Mesenchymal stem cell (in vitro differentiated cells and primary cell): ENCODE measurements at regions not wholly inside any gene's neighbourhood (a gene's known extent, or its start where the extent isn't known, plus 50 kb on each side); places are given as distances from the start of the nearest gene placed in this dataset.
A peak's percentile ranks its signal among the peaks of the same experiment; 100 is the strongest.

Source experiments
- DNase-seq: peaks from one replicate; pipeline ENCODE4 v3.0.0-alpha.2; 2013
- H2AFZ ChIP-seq: one replicate; pipeline ENCODE4 v1.6.1; 2013; ENCODE audit warnings: low read depth, mild to moderate bottlenecking, control low read depth, inconsistent platforms, low read length, moderate library complexity
- H2AK5ac ChIP-seq: 2 replicates; pipeline ENCODE4 v1.6.1; 2013; ENCODE audit warnings: low read length, moderate library complexity, mild to moderate bottlenecking, inconsistent platforms; ENCODE audit not compliant: severe bottlenecking
- H2BK120ac ChIP-seq: one replicate; pipeline ENCODE4 v1.6.1; 2013; ENCODE audit warnings: low read depth, mild to moderate bottlenecking, inconsistent platforms, low read length, moderate library complexity
- H2BK12ac ChIP-seq, 2 experiments: one replicate each; pipeline ENCODE4 v1.6.1; 2013; ENCODE audit warnings: inconsistent platforms in 2 of 2, low read length in 2 of 2, mild to moderate bottlenecking in 2 of 2, moderate library complexity in 2 of 2, control low read depth in 1 of 2
- H2BK15ac ChIP-seq: one replicate; pipeline ENCODE4 v1.6.1; 2013; ENCODE audit warnings: mild to moderate bottlenecking, low read depth, inconsistent platforms; ENCODE audit not compliant: poor library complexity, severe bottlenecking
- H2BK5ac ChIP-seq: 2 replicates; pipeline ENCODE4 v1.6.1; 2013; ENCODE audit warnings: low read depth, mild to moderate bottlenecking, low read length, control low read depth, inconsistent platforms; ENCODE audit not compliant: poor library complexity, severe bottlenecking
- H3K14ac ChIP-seq, 2 experiments: one replicate each; pipeline ENCODE4 v1.6.1; 2013; ENCODE audit warnings: inconsistent platforms in 2 of 2, low read length in 2 of 2, control low read depth in 1 of 2, mild to moderate bottlenecking in 1 of 2, moderate library complexity in 1 of 2
- H3K18ac ChIP-seq, 2 experiments: one replicate each; pipeline ENCODE4 v1.6.1; 2013; ENCODE audit warnings: inconsistent platforms in 2 of 2, low read length in 2 of 2, control low read depth in 1 of 2, low read depth in 1 of 2, mild to moderate bottlenecking in 1 of 2
- H3K23ac ChIP-seq, 2 experiments: one replicate each; pipeline ENCODE4 v1.6.1; 2013; ENCODE audit warnings: inconsistent platforms in 2 of 2, low read length in 2 of 2, mild to moderate bottlenecking in 2 of 2, moderate library complexity in 2 of 2, control low read depth in 1 of 2
- H3K27ac ChIP-seq: 2 replicates; pipeline ENCODE4 v1.5.1; 2013; ENCODE audit warnings: mild to moderate bottlenecking, moderate library complexity, low read length, control low read depth, inconsistent platforms; ENCODE audit not compliant: poor library complexity, severe bottlenecking
- H3K27me3 ChIP-seq, 2 experiments: 2 replicates each; pipeline versions ENCODE4 v1.6.1 to v1.7.0; 2013; ENCODE audit warnings: low read length in 2 of 2, mild to moderate bottlenecking in 2 of 2, moderate library complexity in 2 of 2, control low read depth in 1 of 2, inconsistent platforms in 1 of 2; ENCODE audit not compliant: control insufficient read depth in 1 of 2, insufficient read depth in 1 of 2
- H3K36me3 ChIP-seq, 2 experiments: 2 replicates each; pipeline versions ENCODE4 v1.6.1 to v1.7.0; 2013; ENCODE audit warnings: low read length in 2 of 2, control low read depth in 1 of 2, inconsistent platforms in 1 of 2, low read depth in 1 of 2, mild to moderate bottlenecking in 1 of 2; ENCODE audit not compliant: insufficient read depth in 2 of 2, control insufficient read depth in 1 of 2
- H3K4ac ChIP-seq, 2 experiments: one replicate each; pipeline ENCODE4 v1.6.1; 2013; ENCODE audit warnings: inconsistent platforms in 2 of 2, low read length in 2 of 2, mild to moderate bottlenecking in 2 of 2, moderate library complexity in 2 of 2, control low read depth in 1 of 2, low read depth in 1 of 2
- H3K4me1 ChIP-seq: 2 replicates; pipeline ENCODE4 v1.6.1; 2013; ENCODE audit warnings: low read depth, low read length, control low read depth; ENCODE audit not compliant: control insufficient read depth, insufficient read depth
- H3K4me2 ChIP-seq: 2 replicates; pipeline ENCODE4 v1.6.1; 2013; ENCODE audit warnings: low read length, mild to moderate bottlenecking, inconsistent platforms; ENCODE audit not compliant: poor library complexity, severe bottlenecking
- H3K4me3 ChIP-seq, 2 experiments: 2 replicates each; pipeline versions ENCODE4 v1.5.1 to v1.7.0; 2013; ENCODE audit warnings: low read length in 2 of 2, mild to moderate bottlenecking in 2 of 2, control low read depth in 1 of 2, low read depth in 1 of 2; ENCODE audit not compliant: insufficient read depth in 1 of 2
- H3K79me1 ChIP-seq: replicated peaks from 2 replicates; pipeline ENCODE4 v1.6.1; 2013; ENCODE audit warnings: mild to moderate bottlenecking, control low read depth, low read length, inconsistent platforms; ENCODE audit not compliant: poor library complexity, severe bottlenecking
- H3K9ac ChIP-seq: 2 replicates; pipeline ENCODE4 v1.7.0; 2013; ENCODE audit warnings: mild to moderate bottlenecking, low read length, moderate library complexity
- H3K9me3 ChIP-seq: 2 replicates; pipeline ENCODE4 v1.7.0; 2013; ENCODE audit warnings: mild to moderate bottlenecking, low read length; ENCODE audit not compliant: control insufficient read depth
- H4K8ac ChIP-seq: one replicate; pipeline ENCODE4 v1.6.1; 2013; ENCODE audit warnings: inconsistent platforms, mild to moderate bottlenecking, low read length, moderate library complexity
- H4K91ac ChIP-seq: one replicate; pipeline ENCODE4 v1.6.1; 2013; ENCODE audit warnings: mild to moderate bottlenecking, low read length, inconsistent platforms
- WGBS: methylation state at CpG from one replicate; pipeline ENCODE4 v1.1.7; 2013; ENCODE audit warnings: mixed read lengths; 5-methylcytosine and 5-hydroxymethylcytosine counted together

DNA sequence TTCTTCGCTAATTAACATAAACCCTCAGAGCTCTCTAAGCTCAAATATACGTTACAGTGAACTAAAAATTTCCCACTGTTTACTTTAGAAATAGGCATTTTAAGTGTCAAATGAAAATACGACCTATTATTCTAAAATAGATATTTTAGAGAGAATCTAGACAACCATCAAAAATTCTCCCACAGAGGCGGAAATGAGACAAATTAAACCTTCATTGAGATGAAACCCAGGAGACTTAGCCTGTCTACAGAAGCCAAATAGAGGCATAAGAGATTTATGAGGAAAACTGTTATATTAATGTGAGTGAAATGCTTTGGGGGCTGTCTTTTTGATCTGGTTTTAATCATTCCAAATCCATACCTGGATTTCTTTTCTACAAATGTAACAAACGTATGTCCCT, 232.0 kb upstream of the GRIA4 start:
- no peaks in the 10 kb centered on the region for H3K27me3 ChIP-seq
- H2AK5ac ChIP-seq: no peak overlapping the region
- H3K4me1 ChIP-seq: no peaks in the 10 kb centered on the region
- H2AFZ ChIP-seq: no peak overlapping the region
- no peak overlapping the region for H3K4me3 ChIP-seq
- H2BK12ac ChIP-seq: no peak overlapping the region
- no peak overlapping the region for H3K23ac ChIP-seq
- no peak for DNase-seq
- H3K18ac ChIP-seq: no peak overlapping the region
- no peak overlapping the region for H2BK5ac ChIP-seq
- no peak overlapping the region for H3K4ac ChIP-seq
- no peak overlapping the region for H2BK15ac ChIP-seq
- H4K91ac ChIP-seq: no peak overlapping the region
- H3K9me3 ChIP-seq: peaks cover 9% of the 10 kb centered on the region
- no peak overlapping the region for H3K4me2 ChIP-seq
- WGBS: 78% methylated on average over 2 of the region's 5 CpGs
- H3K79me1 ChIP-seq: no peaks in the 10 kb centered on the region
- no peak overlapping the region for H3K14ac ChIP-seq
- no peaks in the 10 kb centered on the region for H3K36me3 ChIP-seq
- no peak overlapping the region for H2BK120ac ChIP-seq
- no peak overlapping the region for H3K9ac ChIP-seq
- H3K27ac ChIP-seq: no peak overlapping the region
- H4K8ac ChIP-seq: no peak overlapping the region

DNA sequence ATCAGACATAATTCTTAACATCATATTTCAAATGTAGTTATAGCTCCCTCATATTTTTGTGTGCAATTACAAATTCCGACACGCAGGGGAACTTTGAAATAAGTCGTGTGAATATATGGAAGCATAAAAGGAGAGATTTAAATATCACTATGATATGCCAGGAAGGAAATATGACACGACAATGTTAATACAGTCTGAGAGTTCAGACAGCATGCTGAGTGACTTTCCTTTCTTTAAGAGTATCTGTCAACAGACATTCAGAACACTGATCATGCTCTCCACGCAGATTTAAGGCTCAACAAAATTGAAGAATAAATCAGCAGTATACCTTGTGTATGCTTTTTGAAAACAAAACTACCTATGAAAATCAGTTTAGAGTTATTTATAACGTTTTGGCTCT, 232.6 kb upstream of the CARD18 start:
- Histone ChIP-seq H2BK5ac (no peak overlapping the region), H3K4me2 (no peak overlapping the region), H4K8ac (no peak overlapping the region), H3K4me1 (no peaks in the 10 kb centered on the region), H3K9me3 (peaks cover 9% of the 10 kb centered on the region), H3K36me3 (no peaks in the 10 kb centered on the region), H3K27ac (no peak overlapping the region), H3K79me1 (no peaks in the 10 kb centered on the region), H3K4me3 (no peak overlapping the region), H3K4ac (no peak overlapping the region), H2BK15ac (no peak overlapping the region), H3K23ac (no peak overlapping the region), H2AK5ac (no peak overlapping the region), H3K27me3 (no peaks in the 10 kb centered on the region), H4K91ac (no peak overlapping the region), H2BK120ac (no peak overlapping the region), H3K9ac (no peak overlapping the region), H3K18ac (no peak overlapping the region), H3K14ac (no peak overlapping the region), H2BK12ac (no peak overlapping the region), H2AFZ (no peak overlapping the region)
- 79% methylated on average over 4 of the region's 6 CpGs for WGBS
- no peak for DNase-seq

DNA sequence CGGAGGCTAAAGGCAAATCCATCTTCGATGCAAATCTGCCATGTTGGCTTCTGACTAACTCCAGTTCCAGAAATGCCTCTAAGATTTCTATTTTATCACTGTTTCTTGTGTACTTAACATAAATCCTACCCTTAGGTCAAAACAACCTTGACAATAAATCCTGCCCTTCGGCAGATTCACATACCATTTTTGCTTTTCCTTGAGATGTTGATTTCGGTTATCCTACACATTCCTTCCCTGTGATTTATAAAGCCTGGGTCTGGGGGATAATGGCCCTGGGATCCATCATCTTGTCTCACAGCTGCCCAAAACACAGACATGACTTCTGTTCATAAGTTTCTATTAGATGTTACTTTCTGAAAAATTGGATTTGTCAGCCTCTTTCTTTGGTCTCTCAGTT, 231.7 kb upstream of the CARD18 start:
- Histone ChIP-seq H3K4me3 (no peak overlapping the region), H4K91ac (no peak overlapping the region), H3K14ac (no peak overlapping the region), H2BK120ac (no peak overlapping the region), H3K9ac (no peak overlapping the region), H3K4ac (no peak overlapping the region), H3K18ac (no peak overlapping the region), H3K4me2 (no peak overlapping the region), H2AFZ (no peak overlapping the region), H3K4me1 (no peaks in the 10 kb centered on the region), H3K23ac (no peak overlapping the region), H3K27ac (no peak overlapping the region), H2BK12ac (no peak overlapping the region), H3K9me3 (peaks cover 9% of the 10 kb centered on the region), H2BK15ac (no peak overlapping the region), H4K8ac (no peak overlapping the region), H3K36me3 (no peaks in the 10 kb centered on the region), H2AK5ac (no peak overlapping the region), H3K79me1 (no peaks in the 10 kb centered on the region), H2BK5ac (no peak overlapping the region), H3K27me3 (no peaks in the 10 kb centered on the region)
- WGBS: 14% methylated on average over 4 of the region's 4 CpGs
- DNase-seq: peak; percentile 16

GRCh38 chr11:105368711-105369110, 229.1 kb upstream of the CARD18 start:
- no peak overlapping the region for H4K91ac ChIP-seq
- 91% methylated on average over 6 of the region's 6 CpGs for WGBS
- no peaks in the 10 kb centered on the region for H3K79me1 ChIP-seq

More at GRCh38 chr11:105368711-105369110, 229.1 kb upstream of the CARD18 start:
- H2BK5ac ChIP-seq: no peak overlapping the region
- no peak overlapping the region for H2AFZ ChIP-seq
- no peak overlapping the region for H3K4me2 ChIP-seq
- no peak overlapping the region for H2AK5ac ChIP-seq
- no peak overlapping the region for H2BK120ac ChIP-seq
- H2BK15ac ChIP-seq: no peak overlapping the region
- no peaks in the 10 kb centered on the region for H3K36me3 ChIP-seq
- H3K18ac ChIP-seq: no peak overlapping the region
- no peak for DNase-seq
- no peak overlapping the region for H3K4ac ChIP-seq
- no peak overlapping the region for H4K8ac ChIP-seq
- H3K14ac ChIP-seq: no peak overlapping the region
- H2BK12ac ChIP-seq: no peak overlapping the region
- H3K23ac ChIP-seq: no peak overlapping the region
- no peaks in the 10 kb centered on the region for H3K9me3 ChIP-seq
- H3K4me3 ChIP-seq: no peak overlapping the region
- no peak overlapping the region for H3K9ac ChIP-seq
- no peak overlapping the region for H3K27ac ChIP-seq
- no peaks in the 10 kb centered on the region for H3K4me1 ChIP-seq
- H3K27me3 ChIP-seq: no peaks in the 10 kb centered on the region
